ENCODE measurements at regions not wholly inside any gene's neighbourhood (a gene's known extent, or its start where the extent isn't known, plus 50 kb on each side); places are given as distances from the start of the nearest gene placed in this dataset.

- TF ChIP-seq CTCF (IDR thresholded peaks at IDR 0.05): no peak
- WGBS, 2 donors: 87 to 92% methylated on average over 1 of the region's 1 CpG
- FAIRE-seq (no peak), ATAC-seq (no peak), DNase-seq (no peak)
- Histone ChIP-seq H3K9me3 (no peaks in the 10 kb centered on the region), H3K27me3 (no peaks in the 10 kb centered on the region), H3K27ac (no peak overlapping the region), H3K4me1 (no peaks in the 10 kb centered on the region), H3K4me3 (no peak overlapping the region), H3K36me3 (no peaks in the 10 kb centered on the region)
- intact Hi-C loops (cut with DNase I): no loop called here
Observed at GRCh38 chr13:89603187-89603586, 1744.3 kb upstream of the MIR17HG start.

- Histone ChIP-seq H3K4me3 (no peak overlapping the region), H3K4me1 (no peaks in the 10 kb centered on the region), H3K27me3 (no peaks in the 10 kb centered on the region), H3K36me3 (no peaks in the 10 kb centered on the region), H3K27ac (no peak overlapping the region), H3K9me3 (no peaks in the 10 kb centered on the region)
- ATAC-seq: no peak
- 43 to 64% methylated on average over 1 of the region's 1 CpG for WGBS, 2 donors
- no peak for DNase-seq
- TF ChIP-seq CTCF (IDR thresholded peaks at IDR 0.05): no peak
- FAIRE-seq: no peak
- intact Hi-C loops (cut with DNase I): no loop called here
Observed at GRCh38 chr13:89609318-89609717, 1738.2 kb upstream of the MIR17HG start.

GRCh38 chr13:89610331-89610730, 1737.2 kb upstream of the MIR17HG start:
- H3K9me3 ChIP-seq: no peaks in the 10 kb centered on the region
- intact Hi-C loops (cut with DNase I): no loop called here
- H3K4me3 ChIP-seq: no peak overlapping the region
- FAIRE-seq: no peak
- WGBS, 2 donors: 53 to 61% methylated on average over 2 of the region's 2 CpGs
- H3K36me3 ChIP-seq: no peaks in the 10 kb centered on the region
- no peak for TF ChIP-seq CTCF (IDR thresholded peaks at IDR 0.05)
- no peak for ATAC-seq
- no peaks in the 10 kb centered on the region for H3K4me1 ChIP-seq
- no peaks in the 10 kb centered on the region for H3K27me3 ChIP-seq
- no peak overlapping the region for H3K27ac ChIP-seq
- no peak for DNase-seq

- WGBS, 2 donors: 86 to 88% methylated on average over 1 of the region's 1 CpG
- Histone ChIP-seq H3K36me3 (no peaks in the 10 kb centered on the region), H3K9me3 (no peaks in the 10 kb centered on the region), H3K27me3 (no peaks in the 10 kb centered on the region), H3K4me3 (no peak overlapping the region), H3K4me1 (no peaks in the 10 kb centered on the region), H3K27ac (no peak overlapping the region)
- no peak for TF ChIP-seq CTCF (IDR thresholded peaks at IDR 0.05)
- no peak for FAIRE-seq
- no peak for ATAC-seq
- DNase-seq: no peak
- intact Hi-C loops (cut with DNase I): no loop called here
Observed at GRCh38 chr13:89610881-89611280, 1736.6 kb upstream of the MIR17HG start.

- ATAC-seq: no peak
- Histone ChIP-seq H3K4me1 (no peaks in the 10 kb centered on the region), H3K27ac (no peak overlapping the region), H3K4me3 (no peak overlapping the region), H3K27me3 (no peaks in the 10 kb centered on the region), H3K9me3 (no peaks in the 10 kb centered on the region), H3K36me3 (no peaks in the 10 kb centered on the region)
- WGBS, 2 donors: 87 to 89% methylated on average over 2 of the region's 2 CpGs
- TF ChIP-seq CTCF (IDR thresholded peaks at IDR 0.05): no peak
- DNase-seq: no peak
- FAIRE-seq: no peak
- intact Hi-C loops (cut with DNase I): no loop called here
Observed at GRCh38 chr13:89627996-89628395, 1719.5 kb upstream of the MIR17HG start.
